Esophagus muscularis mucosa (tissue), 4 donors: ENCODE measurements at regions not wholly inside any gene's neighbourhood (a gene's known extent, or its start where the extent isn't known, plus 50 kb on each side); places are given as distances from the start of the nearest gene placed in this dataset.

Experiments used
- DNase-seq: peaks from one replicate; pipeline ENCODE4 v3.0.0-alpha.2; 2017; ENCODE audit errors: extremely low spot score
- H3K27ac ChIP-seq, 4 donors: fragments of 200-600 bp; sonication (generic); replicated peaks in 1 of 4; 1 replicate in 3 of 4; 2 replicates in 1 of 4; pipeline ENCODE4 v1.5.1; 2016 to 2019; ENCODE audit warnings: mild to moderate bottlenecking in 1 of 4
- H3K27me3 ChIP-seq, 4 donors: fragments of 200-600 bp; sonication (generic); one replicate each; pipeline versions ENCODE4 v1.5.1 to v1.6.0; 2016 to 2019
- H3K36me3 ChIP-seq, 4 donors: fragments of 200-600 bp; sonication (generic); one replicate each; pipeline ENCODE4 v1.5.1; 2016 to 2019
- H3K4me1 ChIP-seq, 4 donors: fragments of 200-600 bp; sonication (generic); one replicate each; pipeline ENCODE4 v1.5.1; 2016 to 2019
- H3K4me3 ChIP-seq, 4 donors: fragments of 200-600 bp; sonication (generic); 1 replicate in 2 of 4; 2 replicates in 2 of 4; pipeline ENCODE4 v1.5.1; 2016 to 2019; ENCODE audit warnings: mild to moderate bottlenecking in 4 of 4, moderate library complexity in 1 of 4
- H3K9me3 ChIP-seq, 4 donors: fragments of 200-600 bp; sonication (generic); 1 replicate in 3 of 4; 2 replicates in 1 of 4; pipeline ENCODE4 v1.5.1; 2016 to 2019
- CTCF ChIP-seq, 3 experiments: fragments of 200-600 bp in 2 of 3; fragments of 450-650 bp in 1 of 3; sonication (generic) in 2 of 3; IDR thresholded peaks; one replicate each; pipeline ENCODE4 v1.5.1; 2017 to 2019; ENCODE audit warnings: antibody characterized with exemption in 3 of 3, mild to moderate bottlenecking in 2 of 3, moderate library complexity in 1 of 3
- EP300 ChIP-seq: sonication (generic); formaldehyde crosslinking; IDR thresholded peaks from one replicate; pipeline ENCODE4 v1.6.1; 2017; ENCODE audit warnings: antibody characterized with exemption
- POLR2A ChIP-seq: fragments of 450-650 bp; IDR thresholded peaks from one replicate; pipeline ENCODE4 v1.6.1; 2017; ENCODE audit warnings: antibody characterized with exemption, moderate library complexity, mild to moderate bottlenecking, low read depth
- POLR2AphosphoS5 ChIP-seq, 2 donors: sonication (generic); formaldehyde crosslinking; IDR thresholded peaks; one replicate each; pipeline ENCODE4 v1.6.1; 2017; ENCODE audit warnings: antibody characterized with exemption in 2 of 2
- WGBS: methylation state at CpG from one replicate; pipeline ENCODE4 v1.1.5; 2018; 5-methylcytosine and 5-hydroxymethylcytosine counted together
- intact Hi-C: fragments of 100-400 bp; cut with DNase I; formaldehyde crosslinking; loops from one replicate; pipeline ENCODE4 v1.15.1; 2023

DNA sequence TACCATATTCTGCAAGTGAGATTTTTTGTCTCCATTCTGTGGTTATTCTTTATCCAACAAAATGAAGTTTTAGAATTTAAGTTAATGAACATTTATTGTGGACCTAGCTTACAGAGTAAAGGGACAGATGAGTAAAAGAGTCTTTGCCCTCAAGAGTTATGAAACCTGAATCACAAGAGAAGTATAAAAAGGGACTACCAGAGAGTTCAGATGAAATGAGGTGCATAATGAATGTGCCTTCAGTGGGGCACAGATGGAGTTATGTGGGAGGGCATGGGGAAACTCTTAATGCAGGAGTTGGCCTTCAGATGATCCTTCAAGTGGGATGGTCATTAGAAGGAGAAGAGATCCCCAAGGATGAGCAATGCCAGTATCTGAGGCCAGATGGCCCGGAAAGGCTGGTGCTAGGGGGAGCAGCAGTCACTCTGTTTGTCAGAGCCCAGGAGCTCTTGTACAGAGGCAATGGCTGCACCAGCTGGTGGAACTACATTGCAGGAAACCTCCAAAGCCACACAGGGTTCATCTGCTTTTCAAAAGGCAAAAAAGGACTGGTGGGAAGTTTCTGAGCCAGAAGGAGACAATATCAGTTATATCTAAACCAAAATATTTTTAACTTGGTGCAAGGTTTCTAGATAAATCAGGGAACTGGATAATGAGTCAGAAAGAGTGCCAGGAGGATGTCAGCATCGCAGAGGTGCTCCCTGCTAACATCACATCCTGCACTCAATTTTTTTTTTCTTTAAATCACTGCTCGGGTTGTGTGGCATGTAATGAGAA is 162.0 kb downstream of the KLF6 start:
- intact Hi-C loops, result loop anchor here (10.0 kb wide), 1 partner anchor 152 kb away; no protein-coding TSS in a partner anchor
- no peak for DNase-seq
- H3K4me3 ChIP-seq, result no peak overlapping the region
- no peak for TF ChIP-seq EP300
- no peak for TF ChIP-seq POLR2AphosphoS5 (IDR thresholded peaks at IDR 0.05)
- no peak for TF ChIP-seq POLR2A
- no peak for TF ChIP-seq CTCF (IDR thresholded peaks at IDR 0.05)
- peaks cover 10 to 34% (median 27%) of the 10 kb centered on the region in 4 donors for H3K4me1 ChIP-seq
- H3K27ac ChIP-seq, result peak overlapping the region; percentile 65 to 71 (median 70)
- 52% methylated on average over 3 of the region's 3 CpGs for WGBS
- H3K27me3 ChIP-seq, result no peaks in the 10 kb centered on the region
- H3K36me3 ChIP-seq, result no peaks in the 10 kb centered on the region
- H3K9me3 ChIP-seq, result peaks cover 0 to 6% (median 0%) of the 10 kb centered on the region in 4 donors

DNA sequence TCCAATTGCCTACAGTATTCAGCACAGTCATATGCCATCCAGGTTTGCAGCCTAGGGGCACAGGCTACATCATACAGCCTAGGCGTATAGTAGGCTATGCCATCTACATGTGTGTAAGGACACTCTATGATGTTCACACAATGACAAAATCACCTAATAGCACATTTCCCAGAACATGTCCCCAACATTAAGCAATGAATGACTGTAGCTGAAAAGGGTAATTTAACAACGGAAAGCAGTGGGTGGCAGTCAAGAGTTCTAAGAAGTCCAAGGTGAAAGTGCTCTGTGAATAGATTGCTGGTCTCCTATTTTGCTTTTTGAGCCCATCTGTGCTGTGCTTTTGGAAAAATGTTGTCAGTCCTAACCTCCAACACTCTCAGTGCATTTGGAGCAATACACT is 162.6 kb downstream of the KLF6 start:
- H3K4me3 ChIP-seq, result no peak overlapping the region
- H3K9me3 ChIP-seq, result peaks cover 0 to 6% (median 0%) of the 10 kb centered on the region in 4 donors
- peaks cover 10 to 34% (median 27%) of the 10 kb centered on the region in 4 donors for H3K4me1 ChIP-seq
- 100% methylated on average over 2 of the region's 2 CpGs for WGBS
- no peak for TF ChIP-seq CTCF (IDR thresholded peaks at IDR 0.05)
- TF ChIP-seq POLR2AphosphoS5 (IDR thresholded peaks at IDR 0.05), result no peak
- TF ChIP-seq EP300, result no peak
- TF ChIP-seq POLR2A, result no peak
- intact Hi-C loops, result loop anchor here (10.0 kb wide), 1 partner anchor 152 kb away; no protein-coding TSS in a partner anchor
- H3K27ac ChIP-seq, result no peak overlapping the region
- H3K36me3 ChIP-seq, result no peaks in the 10 kb centered on the region
- DNase-seq, result no peak
- no peaks in the 10 kb centered on the region for H3K27me3 ChIP-seq

- Histone ChIP-seq H3K27me3 (no peaks in the 10 kb centered on the region), H3K27ac (no peak overlapping the region), H3K4me1 (peaks cover 10 to 30% (median 25%) of the 10 kb centered on the region in 4 donors), H3K4me3 (no peak overlapping the region), H3K36me3 (no peaks in the 10 kb centered on the region), H3K9me3 (peaks cover 0 to 6% (median 0%) of the 10 kb centered on the region in 4 donors)
- DNase-seq, result no peak
- intact Hi-C loops, result loop anchor here (10.0 kb wide), 1 partner anchor 154 kb away; no protein-coding TSS in a partner anchor
- WGBS, result 86% methylated on average over 2 of the region's 2 CpGs
- TF ChIP-seq EP300 (no peak), CTCF (IDR thresholded peaks at IDR 0.05) (no peak), POLR2A (no peak), POLR2AphosphoS5 (IDR thresholded peaks at IDR 0.05) (no peak)
Measured at GRCh38 chr10:3620818-3621217, 164.2 kb downstream of the KLF6 start.

DNA sequence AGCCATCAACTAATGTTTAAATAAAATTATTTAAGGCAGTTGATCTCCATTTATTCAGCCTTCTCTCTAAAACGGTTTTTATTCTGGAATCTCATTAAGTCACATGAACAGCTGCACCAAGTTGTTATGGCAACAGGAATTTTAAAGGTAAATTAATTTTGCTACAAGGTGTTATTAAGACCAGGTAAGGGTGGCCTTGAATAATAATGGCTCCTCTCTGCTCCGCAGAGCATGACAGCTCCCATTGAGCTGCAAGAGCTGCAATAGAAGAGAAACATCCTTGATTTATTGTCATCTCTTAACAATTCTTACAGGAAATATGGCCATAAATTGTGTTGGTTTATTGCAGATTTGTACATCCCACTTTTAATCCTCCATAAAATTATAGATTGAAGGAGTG is 165.8 kb downstream of the KLF6 start:
- intact Hi-C loops, result no loop called here
- no peak for TF ChIP-seq POLR2A
- TF ChIP-seq EP300, result no peak
- Histone ChIP-seq H3K27ac (no peak overlapping the region), H3K4me3 (no peak overlapping the region), H3K36me3 (no peaks in the 10 kb centered on the region), H3K4me1 (peaks cover 4 to 14% (median 12%) of the 10 kb centered on the region in 4 donors), H3K9me3 (peaks cover 0 to 6% (median 0%) of the 10 kb centered on the region in 4 donors), H3K27me3 (no peaks in the 10 kb centered on the region)
- 80% methylated on average over 2 of the region's 2 CpGs for WGBS
- no peak for DNase-seq

- TF ChIP-seq CTCF (IDR thresholded peaks at IDR 0.05) (no peak), POLR2AphosphoS5 (IDR thresholded peaks at IDR 0.05) (no peak), EP300 (no peak), POLR2A (no peak)
Measured at GRCh38 chr10:3616880-3617279, 168.1 kb downstream of the KLF6 start.

More at GRCh38 chr10:3616880-3617279, 168.1 kb downstream of the KLF6 start:
- H3K9me3 ChIP-seq, result peaks cover 0 to 8% (median 3%) of the 10 kb centered on the region in 4 donors
- intact Hi-C loops, result no loop called here
- no peaks in the 10 kb centered on the region for H3K27me3 ChIP-seq
- H3K4me1 ChIP-seq, result no peaks in the 10 kb centered on the region
- no peak for DNase-seq
- no peak overlapping the region for H3K4me3 ChIP-seq
- no peak overlapping the region for H3K27ac ChIP-seq
- H3K36me3 ChIP-seq, result no peaks in the 10 kb centered on the region
